ENCODE measurements at regions not wholly inside any gene's neighbourhood (a gene's known extent, or its start where the extent isn't known, plus 50 kb on each side); places are given as distances from the start of the nearest gene placed in this dataset.
"Not testable (repeated sequence)": the region's sequence is repeated elsewhere in the genome, so short reads cannot be mapped to it uniquely, and the experiment has no call there.

DNA sequence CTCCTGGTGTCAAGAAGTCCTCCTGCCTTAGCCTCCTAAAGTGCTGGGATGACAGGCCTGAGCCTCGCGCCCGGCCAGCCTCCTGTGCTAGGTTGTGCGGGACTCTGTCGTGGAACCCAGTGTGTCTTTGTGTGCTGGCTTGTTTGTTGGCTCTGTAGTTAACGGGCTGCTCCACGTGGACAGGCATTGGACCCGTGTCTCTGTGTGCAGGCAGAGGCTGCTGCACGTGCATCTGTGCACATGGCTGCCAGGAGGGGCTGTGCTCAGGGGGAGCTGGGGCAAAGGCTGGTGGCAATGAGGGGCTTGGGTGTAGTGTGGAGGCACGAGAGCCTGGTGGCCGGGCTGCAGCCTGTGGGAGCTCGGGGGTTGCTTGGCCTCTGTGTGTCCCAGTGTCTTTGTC is 121.3 kb upstream of the ALDH3B2 start:
- H3K27ac ChIP-seq (ENCODE audit: insufficient read depth, low read depth, low read length, poor library complexity, severe bottlenecking) = no peak overlapping the region
- H3K9me3 ChIP-seq (ENCODE audit: control insufficient read depth, low read length) = no peaks in the 10 kb centered on the region
- H3K4me3 ChIP-seq (ENCODE audit: insufficient read depth, low read depth, low read length) = no peak overlapping the region
- no peaks in the 10 kb centered on the region for H3K36me3 ChIP-seq (ENCODE audit: control insufficient read depth, insufficient read depth, low read length)
- WGBS, 2 experiments = 94 to 98% methylated on average over 12 of the region's 12 CpGs
- H3K4me1 ChIP-seq (ENCODE audit: control insufficient read depth, insufficient read depth, low read length) = no peaks in the 10 kb centered on the region
- H3K27me3 ChIP-seq (ENCODE audit: control insufficient read depth, insufficient read depth, low read length, poor library complexity, severe bottlenecking) = no peaks in the 10 kb centered on the region

DNA sequence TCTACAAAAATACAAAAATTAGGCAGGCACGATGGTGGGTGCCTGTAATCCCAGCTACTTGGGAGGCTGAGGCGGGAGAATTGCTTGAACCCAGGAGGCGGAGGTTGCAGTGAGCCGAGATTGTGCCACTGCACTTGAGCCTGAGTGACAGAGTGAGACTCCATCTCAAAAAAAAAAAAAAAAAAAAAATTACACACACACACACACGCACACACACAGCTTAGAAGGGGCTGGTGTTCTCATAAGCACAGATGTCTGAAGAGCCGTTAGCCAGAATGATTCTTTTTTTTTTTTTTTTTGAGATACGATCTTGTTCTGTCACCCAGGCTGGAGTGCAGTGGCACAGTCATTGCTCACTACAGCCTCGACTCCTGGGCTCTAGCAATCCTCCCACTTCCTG is 119.3 kb upstream of the ALDH3B2 start:
- WGBS, 2 experiments = 72% methylated on average over 4 to 5 of the region's 8 CpGs
- not testable (repeated sequence) for H3K9me3 ChIP-seq (ENCODE audit: control insufficient read depth, low read length); H3K27ac ChIP-seq (ENCODE audit: insufficient read depth, low read depth, low read length, poor library complexity, severe bottlenecking); H3K27me3 ChIP-seq (ENCODE audit: control insufficient read depth, insufficient read depth, low read length, poor library complexity, severe bottlenecking); H3K36me3 ChIP-seq (ENCODE audit: control insufficient read depth, insufficient read depth, low read length); H3K4me3 ChIP-seq (ENCODE audit: insufficient read depth, low read depth, low read length); H3K4me1 ChIP-seq (ENCODE audit: control insufficient read depth, insufficient read depth, low read length)

DNA sequence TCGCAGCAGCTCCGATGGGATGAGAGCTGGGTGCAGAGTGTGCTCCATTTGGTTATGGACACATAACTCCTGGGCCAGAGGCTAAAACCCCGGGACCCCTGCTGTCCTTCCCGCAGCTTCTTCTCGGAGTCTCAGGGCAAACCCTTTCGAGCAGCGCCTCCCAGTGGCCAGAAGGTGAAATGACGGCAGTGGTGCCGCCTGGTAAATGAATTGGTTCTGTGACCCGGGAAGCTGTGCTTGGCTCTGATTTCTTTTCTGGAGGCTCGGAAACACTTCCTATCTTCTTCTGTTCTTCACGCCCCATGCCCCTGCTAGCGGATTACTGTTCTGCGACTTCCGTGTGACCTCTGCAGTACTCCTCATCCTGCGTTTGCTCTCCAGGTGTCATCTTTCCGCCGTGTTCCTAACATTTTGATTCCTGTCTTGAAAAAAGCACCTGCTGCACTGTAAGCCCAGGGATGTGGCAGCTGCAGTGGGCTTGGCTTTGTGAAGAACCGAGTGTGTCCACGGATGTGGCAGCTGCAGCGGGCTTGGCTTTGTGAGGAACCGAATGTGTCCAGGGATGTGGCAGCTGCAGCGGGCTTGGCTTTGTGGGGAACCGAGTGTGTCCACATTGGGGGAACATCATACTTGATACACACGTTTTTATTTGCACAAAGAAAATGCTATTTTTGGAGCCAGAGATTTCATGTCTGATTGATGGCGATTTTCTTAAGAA is 118.0 kb upstream of the ALDH3B2 start:
- not testable (repeated sequence) for H3K9me3 ChIP-seq (ENCODE audit: control insufficient read depth, low read length); H3K4me1 ChIP-seq (ENCODE audit: control insufficient read depth, insufficient read depth, low read length); H3K27me3 ChIP-seq (ENCODE audit: control insufficient read depth, insufficient read depth, low read length, poor library complexity, severe bottlenecking); H3K27ac ChIP-seq (ENCODE audit: insufficient read depth, low read depth, low read length, poor library complexity, severe bottlenecking); H3K4me3 ChIP-seq (ENCODE audit: insufficient read depth, low read depth, low read length); H3K36me3 ChIP-seq (ENCODE audit: control insufficient read depth, insufficient read depth, low read length)
- 31% methylated on average over 26 of the region's 26 CpGs for whole genome bisulfite sequencing, 2 experiments

DNA sequence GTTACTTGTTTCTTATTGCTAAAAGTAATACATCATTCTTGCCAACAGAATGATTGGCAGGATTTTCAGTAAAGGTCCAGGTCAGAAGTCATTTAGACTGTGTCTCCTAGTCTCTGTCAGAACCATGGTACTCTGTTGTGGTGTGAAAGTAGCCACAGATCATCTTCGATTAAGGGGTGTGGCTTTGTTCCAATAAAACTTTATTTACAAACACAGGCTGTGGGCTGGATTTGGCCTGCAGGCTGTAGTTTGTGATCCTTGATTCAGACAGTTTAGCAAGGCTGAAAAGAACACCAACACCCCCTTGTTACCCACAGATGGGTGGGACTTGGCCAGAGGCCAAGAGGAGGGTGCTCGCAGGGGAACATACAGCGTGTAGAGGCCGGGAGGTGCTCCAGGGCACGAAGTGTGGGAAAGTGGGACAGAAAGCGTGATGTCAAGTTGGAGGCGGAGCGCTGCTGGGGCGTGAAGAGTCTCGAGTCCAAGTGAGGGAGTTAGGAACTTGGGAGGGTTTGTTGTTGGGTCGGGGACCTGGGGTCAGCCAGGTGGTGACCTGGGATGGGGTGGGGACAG is 117.3 kb upstream of the ALDH3B2 start:
- not testable (repeated sequence) for H3K9me3 ChIP-seq (ENCODE audit: control insufficient read depth, low read length); H3K4me1 ChIP-seq (ENCODE audit: control insufficient read depth, insufficient read depth, low read length); H3K36me3 ChIP-seq (ENCODE audit: control insufficient read depth, insufficient read depth, low read length); H3K27ac ChIP-seq (ENCODE audit: insufficient read depth, low read depth, low read length, poor library complexity, severe bottlenecking); H3K27me3 ChIP-seq (ENCODE audit: control insufficient read depth, insufficient read depth, low read length, poor library complexity, severe bottlenecking); H3K4me3 ChIP-seq (ENCODE audit: insufficient read depth, low read depth, low read length)
- 81 to 82% methylated on average over 10 to 11 of the region's 11 CpGs for WGBS, 2 experiments

DNA sequence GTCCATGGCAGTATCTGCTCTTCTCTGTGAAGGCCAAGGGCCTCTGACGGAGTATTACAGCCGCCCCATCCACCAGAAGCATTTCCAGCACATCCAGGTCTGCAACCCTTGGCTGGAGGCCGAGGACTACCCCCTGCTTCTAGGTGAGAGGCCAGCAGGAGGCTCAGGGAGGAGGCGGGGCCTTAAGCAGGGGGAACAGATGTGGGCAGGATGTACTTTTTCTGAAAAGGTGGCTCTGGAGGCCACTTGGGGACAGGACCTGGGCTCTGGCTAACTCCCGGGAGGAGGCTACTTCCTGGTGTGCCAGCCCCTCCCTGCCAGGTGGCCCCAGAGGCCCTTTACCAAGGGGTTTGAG is 113.9 kb upstream of the ALDH3B2 start:
- not testable (repeated sequence) for H3K27me3 ChIP-seq (ENCODE audit: control insufficient read depth, insufficient read depth, low read length, poor library complexity, severe bottlenecking); H3K9me3 ChIP-seq (ENCODE audit: control insufficient read depth, low read length)
- 48 to 53% methylated on average over 5 of the region's 5 CpGs for WGBS, 2 experiments

DNA sequence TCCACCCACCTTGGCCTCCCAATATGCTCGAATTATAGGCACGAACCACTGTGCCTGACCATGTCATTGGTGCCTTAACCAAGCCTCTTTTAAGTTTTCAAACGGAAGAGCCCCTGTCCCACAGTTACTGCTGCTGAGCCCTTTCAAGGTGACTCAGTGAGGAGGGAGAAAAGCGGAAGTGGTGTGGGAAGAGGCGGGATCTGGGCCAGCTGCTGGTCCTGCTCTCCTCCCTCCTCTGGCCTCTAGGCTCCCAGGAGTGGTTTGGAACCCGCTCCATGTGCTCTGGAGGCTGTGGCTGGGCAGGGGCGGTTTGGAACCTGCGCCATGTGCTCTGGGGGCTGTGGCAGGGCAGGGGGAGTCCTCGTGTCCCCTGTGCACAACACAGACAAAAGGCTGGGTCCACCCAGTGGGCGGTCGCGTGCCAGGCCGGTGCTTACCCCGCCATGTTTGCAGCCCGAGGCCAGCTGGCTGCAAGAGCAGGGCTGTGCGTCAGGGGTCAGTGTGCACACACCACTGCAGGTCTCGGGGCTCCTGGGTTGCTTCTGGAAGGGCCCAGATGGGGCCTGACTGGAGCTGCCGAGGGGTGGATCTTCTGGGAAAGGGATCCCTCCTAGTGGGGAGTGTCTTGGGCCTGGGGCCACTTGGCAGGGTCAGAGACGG is 113.4 kb upstream of the ALDH3B2 start:
- H3K4me1 ChIP-seq (ENCODE audit: control insufficient read depth, insufficient read depth, low read length); H3K9me3 ChIP-seq (ENCODE audit: control insufficient read depth, low read length); H3K27me3 ChIP-seq (ENCODE audit: control insufficient read depth, insufficient read depth, low read length, poor library complexity, severe bottlenecking); H3K36me3 ChIP-seq (ENCODE audit: control insufficient read depth, insufficient read depth, low read length); H3K4me3 ChIP-seq (ENCODE audit: insufficient read depth, low read depth, low read length); H3K27ac ChIP-seq (ENCODE audit: insufficient read depth, low read depth, low read length, poor library complexity, severe bottlenecking): not testable (repeated sequence)
- 84 to 85% methylated on average over 19 of the region's 19 CpGs for WGBS, 2 experiments

More for the DNA sequence above, 113.9 kb upstream of the ALDH3B2 start:
- H3K4me3 ChIP-seq (ENCODE audit: insufficient read depth, low read depth, low read length); H3K36me3 ChIP-seq (ENCODE audit: control insufficient read depth, insufficient read depth, low read length); H3K4me1 ChIP-seq (ENCODE audit: control insufficient read depth, insufficient read depth, low read length); H3K27ac ChIP-seq (ENCODE audit: insufficient read depth, low read depth, low read length, poor library complexity, severe bottlenecking): not testable (repeated sequence)

DNA sequence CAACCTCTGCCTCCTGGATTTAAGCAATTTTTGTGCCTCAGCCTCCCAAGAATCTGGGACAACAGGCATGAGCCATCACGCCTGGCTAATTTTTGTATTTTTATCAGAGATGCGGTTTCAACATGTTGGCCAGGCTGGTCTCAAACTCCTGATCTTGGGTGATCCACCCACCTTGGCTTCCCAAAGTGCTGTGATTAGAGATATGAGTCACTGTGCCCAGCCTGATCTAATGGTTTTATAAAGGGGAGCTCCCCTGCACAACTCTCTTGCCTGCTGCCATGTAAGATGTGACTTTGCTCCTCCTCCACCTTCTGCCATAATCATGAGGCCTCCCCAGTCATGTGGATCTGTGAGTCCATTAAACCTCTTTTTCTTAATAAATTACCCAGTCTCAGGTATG is 107.5 kb upstream of the ALDH3B2 start:
- WGBS, 2 experiments = 84 to 93% methylated on average over 2 of the region's 2 CpGs
- not testable (repeated sequence) for H3K4me3 ChIP-seq (ENCODE audit: insufficient read depth, low read depth, low read length); H3K9me3 ChIP-seq (ENCODE audit: control insufficient read depth, low read length); H3K27ac ChIP-seq (ENCODE audit: insufficient read depth, low read depth, low read length, poor library complexity, severe bottlenecking); H3K4me1 ChIP-seq (ENCODE audit: control insufficient read depth, insufficient read depth, low read length); H3K27me3 ChIP-seq (ENCODE audit: control insufficient read depth, insufficient read depth, low read length, poor library complexity, severe bottlenecking); H3K36me3 ChIP-seq (ENCODE audit: control insufficient read depth, insufficient read depth, low read length)

DNA sequence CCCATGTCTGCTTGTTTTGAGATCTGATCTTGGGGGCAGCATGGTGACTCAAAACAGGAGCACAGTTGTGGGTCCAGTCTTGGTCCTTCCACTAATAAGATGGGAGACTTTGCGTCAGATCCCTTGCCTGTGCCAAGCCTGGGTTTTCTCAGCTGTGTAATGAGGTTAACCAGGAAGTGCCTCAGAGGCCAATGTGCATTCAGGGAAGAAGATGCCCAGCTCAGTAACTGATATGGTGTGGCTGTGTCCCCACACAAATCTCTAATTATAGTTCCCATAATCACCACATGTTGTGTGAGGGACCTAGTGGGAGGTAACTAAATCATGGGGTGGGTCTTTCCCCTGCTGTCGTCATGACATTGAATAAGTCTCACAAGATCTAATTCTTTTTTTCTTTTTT is 107.1 kb upstream of the ALDH3B2 start:
- H3K36me3 ChIP-seq (ENCODE audit: control insufficient read depth, insufficient read depth, low read length); H3K27ac ChIP-seq (ENCODE audit: insufficient read depth, low read depth, low read length, poor library complexity, severe bottlenecking); H3K9me3 ChIP-seq (ENCODE audit: control insufficient read depth, low read length); H3K27me3 ChIP-seq (ENCODE audit: control insufficient read depth, insufficient read depth, low read length, poor library complexity, severe bottlenecking); H3K4me1 ChIP-seq (ENCODE audit: control insufficient read depth, insufficient read depth, low read length); H3K4me3 ChIP-seq (ENCODE audit: insufficient read depth, low read depth, low read length): not testable (repeated sequence)
- 87 to 97% methylated on average over 2 of the region's 2 CpGs for WGBS, 2 experiments

DNA sequence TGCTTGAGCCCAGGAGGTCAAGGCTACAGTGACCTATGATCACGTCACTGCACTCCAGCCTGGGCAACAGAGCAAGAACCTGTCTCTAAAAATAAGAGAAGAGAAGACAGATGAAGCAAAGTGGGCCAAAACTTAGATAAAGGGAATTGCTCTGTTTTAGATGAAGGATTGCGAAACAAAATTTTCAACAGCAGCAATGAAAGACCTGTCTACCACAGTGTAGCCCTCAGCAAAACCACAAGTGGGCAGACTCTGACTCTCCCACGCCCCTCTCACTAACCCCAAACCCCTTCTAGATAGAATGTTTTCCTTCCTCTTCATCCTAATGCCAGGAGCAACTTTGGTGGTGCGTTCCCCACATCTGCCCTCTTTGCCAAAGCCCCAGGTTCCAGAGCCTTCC is 105.6 kb upstream of the ALDH3B2 start:
- 69 to 71% methylated on average over 4 of the region's 4 CpGs for WGBS, 2 experiments
- no peak overlapping the region for H3K27ac ChIP-seq (ENCODE audit: insufficient read depth, low read depth, low read length, poor library complexity, severe bottlenecking)
- H3K4me3 ChIP-seq (ENCODE audit: insufficient read depth, low read depth, low read length) = no peak overlapping the region
- H3K27me3 ChIP-seq (ENCODE audit: control insufficient read depth, insufficient read depth, low read length, poor library complexity, severe bottlenecking) = no peaks in the 10 kb centered on the region
- H3K36me3 ChIP-seq (ENCODE audit: control insufficient read depth, insufficient read depth, low read length) = no peaks in the 10 kb centered on the region
- H3K9me3 ChIP-seq (ENCODE audit: control insufficient read depth, low read length) = no peaks in the 10 kb centered on the region
- no peaks in the 10 kb centered on the region for H3K4me1 ChIP-seq (ENCODE audit: control insufficient read depth, insufficient read depth, low read length)

DNA sequence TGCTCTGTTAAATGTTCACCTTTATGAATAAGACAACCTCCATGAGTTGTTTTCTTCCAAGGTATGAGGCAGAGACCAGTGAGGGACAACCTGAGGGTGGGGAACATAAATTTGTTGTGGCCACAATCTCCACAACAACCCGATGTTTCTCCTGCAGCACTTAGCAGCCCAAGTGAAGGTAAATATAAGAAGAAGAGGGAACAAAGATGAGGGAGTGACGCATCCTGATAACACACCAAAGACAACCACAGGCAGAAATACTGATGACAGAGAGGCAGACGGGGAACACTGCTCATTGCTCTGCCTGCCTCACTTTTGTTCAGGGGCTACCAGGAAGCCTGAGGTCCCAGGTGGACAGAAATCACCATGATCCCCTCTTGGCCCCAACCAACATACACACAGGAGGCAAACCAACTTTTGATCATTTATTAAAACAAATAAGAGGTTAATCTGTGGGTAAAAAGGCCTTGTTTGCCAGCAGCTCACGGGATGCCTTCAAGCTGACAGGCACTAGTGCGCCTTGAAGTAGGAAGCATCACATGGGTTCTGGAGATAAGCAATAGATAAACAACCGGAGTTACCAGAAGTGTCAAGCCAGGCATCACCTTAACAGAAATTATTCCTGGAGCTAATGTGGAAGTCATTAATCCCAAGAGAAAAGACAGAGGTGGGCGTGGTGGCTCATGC is 104.9 kb upstream of the ALDH3B2 start:
- not testable (repeated sequence) for H3K4me3 ChIP-seq (ENCODE audit: insufficient read depth, low read depth, low read length); H3K4me1 ChIP-seq (ENCODE audit: control insufficient read depth, insufficient read depth, low read length); H3K9me3 ChIP-seq (ENCODE audit: control insufficient read depth, low read length); H3K27me3 ChIP-seq (ENCODE audit: control insufficient read depth, insufficient read depth, low read length, poor library complexity, severe bottlenecking); H3K27ac ChIP-seq (ENCODE audit: insufficient read depth, low read depth, low read length, poor library complexity, severe bottlenecking); H3K36me3 ChIP-seq (ENCODE audit: control insufficient read depth, insufficient read depth, low read length)
- 79 to 80% methylated on average over 7 of the region's 7 CpGs for WGBS, 2 experiments

Data from ectodermal cell (in vitro differentiated cells).